ENCODE measurements at regions not wholly inside any gene's neighbourhood (a gene's known extent, or its start where the extent isn't known, plus 50 kb on each side); places are given as distances from the start of the nearest gene placed in this dataset.

DNA sequence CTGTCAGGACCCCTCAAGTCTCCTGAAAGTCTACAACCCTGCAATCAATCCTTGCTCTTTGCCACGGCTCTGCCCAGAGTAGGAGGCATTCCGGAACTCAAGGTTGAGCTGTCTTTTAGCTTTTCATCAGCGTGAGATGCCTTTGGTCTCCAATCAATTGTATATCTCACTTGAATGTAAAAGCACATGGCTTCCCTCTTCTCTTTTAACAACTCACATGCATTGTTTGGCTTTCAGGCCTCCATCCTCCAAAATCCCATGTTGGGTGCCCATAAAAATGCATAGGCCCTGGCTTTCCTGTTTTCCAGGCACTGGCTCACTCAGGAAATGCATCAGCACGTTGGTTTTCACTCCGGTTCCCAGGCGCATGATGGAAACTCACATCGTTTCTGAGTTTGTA lies 64.0 kb upstream of the FOXF1 start:
- dilution Hi-C loops (cut with MboI; ENCODE audit: extremely low pct_ligation_motif_present, low sequenced_read_pairs) (no loop called here), intact Hi-C loops (cut with micrococcal nuclease) (no loop called here)
- no peak overlapping the region for H3K27ac ChIP-seq (ENCODE audit: insufficient read depth, low read depth, low read length)
- no peak overlapping the region for H3K9ac ChIP-seq (replicated peaks; ENCODE audit: extremely low read depth, insufficient read depth, low read length)
- ChIA-PET POLR2A (no interaction called here), CTCF (interaction anchor here (1.0 to 1.1 kb wide), 4 partner anchors 10 to 106 kb away, joined by 3 to 4 read pairs (median 3); no protein-coding TSS in a partner anchor)
- H3K9me3 ChIP-seq (replicated peaks; ENCODE audit: control insufficient read depth, insufficient read depth, low read length), result no peaks in the 10 kb centered on the region
- H3K4me3 ChIP-seq (replicated peaks in 1 of 3; ENCODE audit: insufficient read depth in 1 of 3, low read depth in 1 of 3, low read length in 3 of 3), result no peak overlapping the region
- H3K4me1 ChIP-seq (ENCODE audit: control insufficient read depth, extremely low read depth, insufficient read depth, low read length), result peaks cover 6% of the 10 kb centered on the region
- no peak overlapping the region for H2AFZ ChIP-seq (ENCODE audit: low read depth, low read length)
- TF ChIP-seq GATA2 (IDR thresholded peaks at IDR 0.05; ENCODE audit: insufficient read depth, insufficient read length, low read depth, low read length) (no peak), MYC (IDR thresholded peaks at IDR 0.05; ENCODE audit: low read depth, low read length) (no peak), POLR2AphosphoS5 (IDR thresholded peaks at IDR 0.05; ENCODE audit: insufficient read depth, low read depth, low read length) (no peak), JUN (IDR thresholded peaks at IDR 0.05; ENCODE audit: borderline replicate concordance, insufficient read depth, insufficient read length, low read depth) (no peak), MAX (IDR thresholded peaks at IDR 0.05; ENCODE audit: insufficient read depth, insufficient read length) (no peak), EZH2 (IDR thresholded peaks at IDR 0.05; ENCODE audit: borderline replicate concordance, low read depth, low read length, severe bottlenecking) (no peak), POLR2A (IDR thresholded peaks at IDR 0.05; ENCODE audit: low read depth, low read length) (no peak), FOS (IDR thresholded peaks at IDR 0.05; ENCODE audit: borderline replicate concordance, insufficient read depth, low read length) (no peak)
- TF ChIP-seq, protein P1, sequence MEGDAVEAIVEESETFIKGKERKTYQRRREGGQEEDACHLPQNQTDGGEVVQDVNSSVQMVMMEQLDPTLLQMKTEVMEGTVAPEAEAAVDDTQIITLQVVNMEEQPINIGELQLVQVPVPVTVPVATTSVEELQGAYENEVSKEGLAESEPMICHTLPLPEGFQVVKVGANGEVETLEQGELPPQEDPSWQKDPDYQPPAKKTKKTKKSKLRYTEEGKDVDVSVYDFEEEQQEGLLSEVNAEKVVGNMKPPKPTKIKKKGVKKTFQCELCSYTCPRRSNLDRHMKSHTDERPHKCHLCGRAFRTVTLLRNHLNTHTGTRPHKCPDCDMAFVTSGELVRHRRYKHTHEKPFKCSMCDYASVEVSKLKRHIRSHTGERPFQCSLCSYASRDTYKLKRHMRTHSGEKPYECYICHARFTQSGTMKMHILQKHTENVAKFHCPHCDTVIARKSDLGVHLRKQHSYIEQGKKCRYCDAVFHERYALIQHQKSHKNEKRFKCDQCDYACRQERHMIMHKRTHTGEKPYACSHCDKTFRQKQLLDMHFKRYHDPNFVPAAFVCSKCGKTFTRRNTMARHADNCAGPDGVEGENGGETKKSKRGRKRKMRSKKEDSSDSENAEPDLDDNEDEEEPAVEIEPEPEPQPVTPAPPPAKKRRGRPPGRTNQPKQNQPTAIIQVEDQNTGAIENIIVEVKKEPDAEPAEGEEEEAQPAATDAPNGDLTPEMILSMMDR (IDR thresholded peaks at IDR 0.05; ENCODE audit: extremely low read depth in 1 of 2, insufficient read depth in 1 of 2, low read depth in 1 of 2, low read length in 2 of 2), result no peak
- peaks cover 11 to 15% of the 10 kb centered on the region in 2 experiments for H3K27me3 ChIP-seq (ENCODE audit: control insufficient read depth in 2 of 2, insufficient read depth in 2 of 2, low read length in 2 of 2)
- no peaks in the 10 kb centered on the region for H3K36me3 ChIP-seq (ENCODE audit: control insufficient read depth in 2 of 2, extremely low read depth in 1 of 2, insufficient read depth in 2 of 2, low read length in 2 of 2)
- no TSS peak for BruUV-seq (replicated peaks)
- FAIRE-seq, result no peak
- H4K20me1 ChIP-seq (replicated peaks; ENCODE audit: control insufficient read depth, extremely low read depth, insufficient read depth, low read length), result no peaks in the 10 kb centered on the region
- no peaks in the 10 kb centered on the region for H3K79me2 ChIP-seq (ENCODE audit: control insufficient read depth, insufficient read depth, low read length)
- no peak for DNase-seq (ENCODE audit: low read depth, low spot score)
- H3K9me1 ChIP-seq (replicated peaks; ENCODE audit: control insufficient read depth, extremely low read depth, insufficient read depth, low read length), result no peaks in the 10 kb centered on the region
- no peak overlapping the region for H3K4me2 ChIP-seq (ENCODE audit: insufficient read depth, low read length)

Data from endothelial cell of umbilical vein (primary cell).